Stimulated activated CD4-positive, alpha-beta T cell treated with anti-CD3 and anti-CD28 coated beads, TNF-alpha, amount 100 ng/mL, for 4 hours (primary cell): ENCODE measurements at regions not wholly inside any gene's neighbourhood (a gene's known extent, or its start where the extent isn't known, plus 50 kb on each side); places are given as distances from the start of the nearest gene placed in this dataset.
"Not testable (repeated sequence)": the region's sequence is repeated elsewhere in the genome, so short reads cannot be mapped to it uniquely, and the experiment has no call there.

ENCODE experiments used
- DNase-seq, 3 experiments: peaks; one replicate each; pipeline ENCODE4 v3.0.0-alpha.2; 2020; ENCODE audit warnings: low read depth in 3 of 3

- no peak for DNase-seq
Measured at GRCh38 chr4:112076919-112077608, 68.2 kb upstream of the FAM241A start.

- no peak for DNase-seq
Measured at GRCh38 chr4:112077743-112078142, 67.5 kb upstream of the FAM241A start.

- DNase-seq = no peak
Measured at GRCh38 chr4:112082954-112083586, 62.2 kb upstream of the FAM241A start.

- no peak for DNase-seq
Measured at GRCh38 chr4:112083587-112084347, 61.5 kb upstream of the FAM241A start.

- DNase-seq = no peak
Measured at GRCh38 chr4:112085156-112086035, 59.9 kb upstream of the FAM241A start.

GRCh38 chr4:112086036-112086434 is 59.2 kb upstream of the FAM241A start:
- DNase-seq = no peak

- not testable (repeated sequence) for DNase-seq
Measured at GRCh38 chr4:112086661-112087060, 58.6 kb upstream of the FAM241A start.

- DNase-seq = not testable (repeated sequence)
Measured at GRCh38 chr4:112092330-112092729, 52.9 kb upstream of the FAM241A start.

GRCh38 chr4:112093636-112094202 is 51.5 kb upstream of the FAM241A start:
- DNase-seq = no peak

GRCh38 chr4:112094330-112094729 is 50.9 kb upstream of the FAM241A start:
- no peak for DNase-seq
